Aorta (tissue), 5 donors: ENCODE measurements at regions not wholly inside any gene's neighbourhood (a gene's known extent, or its start where the extent isn't known, plus 50 kb on each side); places are given as distances from the start of the nearest gene placed in this dataset.

Experiments used
- ATAC-seq: fragments of 200-7000 bp; cut with Tn5 transposase; one replicate; pipeline ENCODE4 v1.9.1; 2022; ENCODE audit warnings: moderate library complexity; ENCODE audit not compliant: low FRiP score
- DNase-seq, 2 donors: peaks; one replicate each; pipeline ENCODE4 v3.0.0-alpha.2; 2020
- H3K27ac ChIP-seq, 2 donors: one replicate each; pipeline ENCODE4 v1.5.1; 2013; ENCODE audit warnings: low read length in 2 of 2, mild to moderate bottlenecking in 2 of 2, moderate library complexity in 2 of 2, control low read depth in 1 of 2, inconsistent platforms in 1 of 2, low read depth in 1 of 2
- H3K27me3 ChIP-seq, 2 donors: one replicate each; pipeline ENCODE4 v1.6.1; 2013; ENCODE audit warnings: control low read depth in 1 of 2, low read length in 1 of 2, mild to moderate bottlenecking in 1 of 2, moderate library complexity in 1 of 2; ENCODE audit not compliant: insufficient read depth in 2 of 2, control insufficient read depth in 1 of 2
- H3K36me3 ChIP-seq, 2 donors: one replicate each; pipeline ENCODE4 v1.6.1; 2013; ENCODE audit warnings: control low read depth in 1 of 2, low read length in 1 of 2, mild to moderate bottlenecking in 1 of 2; ENCODE audit not compliant: insufficient read depth in 2 of 2, control insufficient read depth in 1 of 2
- H3K4me1 ChIP-seq, 2 donors: one replicate each; pipeline ENCODE4 v1.6.1; 2013; ENCODE audit warnings: low read length in 2 of 2, control low read depth in 1 of 2, mild to moderate bottlenecking in 1 of 2, moderate library complexity in 1 of 2; ENCODE audit not compliant: insufficient read depth in 2 of 2, control insufficient read depth in 1 of 2
- H3K4me3 ChIP-seq, 2 donors: one replicate each; pipeline ENCODE4 v1.5.1; 2013; ENCODE audit warnings: low read length in 2 of 2, control low read depth in 1 of 2, mild to moderate bottlenecking in 1 of 2
- H3K9me3 ChIP-seq: one replicate; pipeline ENCODE4 v1.6.1; 2013; ENCODE audit warnings: mild to moderate bottlenecking, low read length; ENCODE audit not compliant: control insufficient read depth
- WGBS, 2 donors: extraction: QIAGEN DNeasy Blood & Tissue Kit; methylation state at CpG; one replicate each; pipeline ENCODE4 v1.1.7; 2013; 5-methylcytosine and 5-hydroxymethylcytosine counted together
- intact Hi-C, 2 donors: fragments of 100-400 bp; cut with DNase I; formaldehyde crosslinking; loops; one replicate each; pipeline versions ENCODE4 v1.14.2 to v1.15.0; 2022
- donor health status: healthy with polysubstance abuse.
- donor health status: Bipolar disorder and iron deficiency.
- donor health status: DM: no; HTN: no; CAD: no.
- donor health status: DM: no; HTN: no; CAD: no.
- donor health status: DM: yes; HTN: yes; CAD: no.

DNA sequence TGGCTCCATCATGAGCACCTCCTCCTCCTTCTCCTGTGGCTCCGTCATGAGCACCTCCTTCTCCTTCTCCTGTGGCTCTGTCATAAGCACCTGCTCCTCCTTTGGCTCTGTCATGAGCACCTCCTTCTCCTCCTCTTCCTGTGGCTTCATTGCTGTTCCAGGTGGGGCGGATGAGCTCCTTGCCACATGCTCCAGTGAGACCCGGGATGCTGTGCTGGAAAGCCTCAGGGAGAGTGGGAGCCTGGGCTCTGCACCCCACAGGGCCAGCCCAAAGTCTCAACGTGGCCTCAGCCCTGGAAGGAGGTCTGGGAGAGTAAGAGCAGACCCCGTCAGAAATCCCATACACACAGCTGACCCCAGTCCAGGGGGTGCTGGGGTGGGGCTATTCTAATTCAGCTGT, 380.7 kb downstream of the TCERG1L start:
- DNase-seq = no peak
- H3K4me1 ChIP-seq = no peaks in the 10 kb centered on the region
- no peak overlapping the region for H3K4me3 ChIP-seq
- H3K36me3 ChIP-seq = no peaks in the 10 kb centered on the region
- intact Hi-C loops = no loop called here
- no peak for ATAC-seq
- 70 to 73% methylated on average over 5 of the region's 5 CpGs for WGBS, 2 donors
- H3K27me3 ChIP-seq = no peaks in the 10 kb centered on the region
- no peaks in the 10 kb centered on the region for H3K9me3 ChIP-seq
- no peak overlapping the region for H3K27ac ChIP-seq

DNA sequence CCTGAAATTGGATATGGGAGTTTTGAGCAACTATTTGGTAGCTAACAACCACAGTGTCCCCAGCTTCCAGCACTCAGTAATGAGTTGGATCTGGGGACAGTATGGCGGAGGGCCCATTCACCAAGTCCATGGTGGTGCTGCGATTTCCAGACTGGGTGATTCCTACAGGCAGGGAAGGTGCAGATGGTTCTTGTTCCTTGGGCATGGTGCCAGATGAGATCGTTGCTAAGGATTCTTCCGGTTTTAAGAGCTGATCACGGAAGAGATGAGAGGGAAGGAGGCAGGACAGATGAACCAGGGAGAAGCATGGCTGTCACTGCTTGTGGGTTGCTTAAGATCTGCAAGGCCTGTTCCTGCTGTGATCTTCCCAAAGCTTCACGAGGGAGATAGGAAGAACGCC, 380.3 kb downstream of the TCERG1L start:
- Histone ChIP-seq H3K9me3 (no peaks in the 10 kb centered on the region), H3K4me1 (no peaks in the 10 kb centered on the region), H3K27ac (no peak overlapping the region), H3K27me3 (no peaks in the 10 kb centered on the region), H3K4me3 (no peak overlapping the region), H3K36me3 (no peaks in the 10 kb centered on the region)
- 76 to 78% methylated on average over 7 of the region's 7 CpGs for WGBS, 2 donors
- DNase-seq (no peak), ATAC-seq (no peak)
- intact Hi-C loops = no loop called here

DNA sequence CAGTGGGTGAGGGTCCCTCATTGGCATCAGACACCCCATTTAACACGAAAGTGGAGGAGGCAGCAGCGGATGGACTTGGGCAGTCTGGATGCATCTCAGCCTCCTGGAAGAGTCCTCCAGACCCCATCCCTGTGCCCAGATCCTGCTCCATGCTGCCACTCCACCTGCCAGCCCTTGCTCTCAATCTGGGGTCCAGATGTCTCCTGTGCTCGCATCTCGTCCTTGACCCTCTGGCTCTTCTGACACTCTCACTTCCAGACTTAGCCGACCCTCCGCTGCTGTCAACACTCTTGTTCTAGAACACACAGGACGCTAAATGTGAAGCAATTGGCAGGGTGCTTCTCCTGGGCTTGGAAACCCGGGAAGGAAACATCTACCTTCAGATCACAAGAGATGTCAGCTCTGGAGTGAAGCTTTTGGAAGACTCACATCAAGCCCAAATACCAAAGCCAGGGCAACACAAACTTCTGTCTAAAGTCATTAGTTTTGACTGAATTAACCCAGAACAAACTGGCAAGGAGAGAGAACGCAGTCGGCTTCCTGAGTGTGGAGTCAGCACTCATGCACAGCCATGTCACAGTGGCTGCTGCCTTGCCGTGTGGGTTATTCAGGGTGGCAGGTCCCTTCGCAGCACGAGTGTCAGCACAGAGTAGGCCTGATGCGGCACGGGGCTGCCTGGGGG, 379.1 kb downstream of the TCERG1L start:
- ATAC-seq = no peak

DNA sequence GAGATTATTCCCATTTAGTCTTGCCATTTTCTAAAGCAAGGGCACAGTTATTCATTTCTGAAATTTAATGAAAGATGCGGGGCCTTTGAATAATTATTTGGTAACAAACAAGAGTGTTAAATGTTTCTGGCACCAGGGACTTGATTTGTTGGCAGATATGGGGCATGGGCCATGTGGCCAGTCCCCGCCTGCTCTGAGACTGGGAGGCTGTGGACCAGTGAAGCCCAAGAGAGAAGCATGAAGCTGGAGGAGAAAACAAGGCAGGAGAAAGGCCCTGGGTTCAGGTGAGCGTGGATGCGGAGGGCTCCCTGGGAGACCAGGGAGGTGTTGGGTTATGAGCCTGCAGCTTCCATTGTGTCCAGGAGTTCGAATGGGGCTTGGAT, 378.5 kb downstream of the TCERG1L start:
- intact Hi-C loops = no loop called here
- no peak overlapping the region for H3K4me3 ChIP-seq
- no peaks in the 10 kb centered on the region for H3K36me3 ChIP-seq
- no peak for ATAC-seq
- H3K27ac ChIP-seq = no peak overlapping the region
- H3K27me3 ChIP-seq = no peaks in the 10 kb centered on the region
- DNase-seq = no peak
- H3K9me3 ChIP-seq = no peaks in the 10 kb centered on the region
- H3K4me1 ChIP-seq = no peaks in the 10 kb centered on the region
- 77 to 80% methylated on average over 5 of the region's 5 CpGs for WGBS, 2 donors

More for the DNA sequence above, 379.1 kb downstream of the TCERG1L start:
- no peak for DNase-seq
- Histone ChIP-seq H3K27me3 (no peaks in the 10 kb centered on the region), H3K27ac (no peak overlapping the region), H3K36me3 (no peaks in the 10 kb centered on the region), H3K4me3 (no peak overlapping the region), H3K9me3 (no peaks in the 10 kb centered on the region), H3K4me1 (no peaks in the 10 kb centered on the region)
- intact Hi-C loops = no loop called here
- WGBS, 2 donors = 73 to 76% methylated on average over 15 of the region's 15 CpGs

DNA sequence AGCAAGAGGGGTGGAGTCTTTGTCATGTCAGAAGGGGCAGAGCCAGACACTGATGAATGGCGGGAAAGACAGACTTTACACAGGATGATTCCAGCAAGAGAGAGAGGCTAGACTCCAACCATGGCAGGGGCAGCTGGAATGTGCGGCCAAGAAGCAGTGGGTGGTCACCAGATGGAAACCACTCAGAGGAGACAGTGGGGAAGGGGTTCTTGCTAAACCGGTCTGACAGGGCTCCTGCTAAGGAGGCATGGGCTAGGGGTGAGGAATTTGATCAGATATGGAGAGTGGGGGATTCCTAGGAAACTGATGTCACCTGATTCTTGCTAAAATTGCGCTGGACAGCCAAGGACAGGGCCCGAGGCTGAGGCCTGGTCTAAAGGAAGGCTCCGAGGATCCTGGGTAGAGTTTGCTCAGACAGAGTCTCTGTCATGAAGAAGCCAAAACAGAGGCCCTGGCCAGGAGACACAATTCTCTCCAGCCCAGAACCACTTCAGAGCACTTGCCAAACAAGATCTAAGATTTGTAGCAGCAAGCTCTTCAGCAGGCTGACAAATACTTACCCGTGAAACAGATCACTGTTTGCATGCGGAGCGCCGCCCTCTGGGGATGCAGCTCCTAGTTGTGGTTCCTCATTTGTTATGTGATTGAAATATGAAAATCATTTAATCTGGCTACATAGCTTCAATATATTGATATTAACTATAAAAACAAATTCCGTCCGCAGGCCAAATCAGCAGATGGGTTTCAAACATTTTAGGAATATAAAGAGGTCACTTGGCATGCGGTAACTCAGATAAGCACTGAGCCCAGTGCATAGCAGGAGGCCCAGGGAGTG, 377.0 kb downstream of the TCERG1L start:
- Histone ChIP-seq H3K36me3 (no peaks in the 10 kb centered on the region), H3K9me3 (no peaks in the 10 kb centered on the region), H3K4me1 (no peaks in the 10 kb centered on the region), H3K27me3 (no peaks in the 10 kb centered on the region), H3K27ac (no peak overlapping the region), H3K4me3 (no peak overlapping the region)
- 59 to 61% methylated on average over 13 of the region's 13 CpGs for WGBS, 2 donors
- intact Hi-C loops = no loop called here
- no peak for DNase-seq
- no peak for ATAC-seq

DNA sequence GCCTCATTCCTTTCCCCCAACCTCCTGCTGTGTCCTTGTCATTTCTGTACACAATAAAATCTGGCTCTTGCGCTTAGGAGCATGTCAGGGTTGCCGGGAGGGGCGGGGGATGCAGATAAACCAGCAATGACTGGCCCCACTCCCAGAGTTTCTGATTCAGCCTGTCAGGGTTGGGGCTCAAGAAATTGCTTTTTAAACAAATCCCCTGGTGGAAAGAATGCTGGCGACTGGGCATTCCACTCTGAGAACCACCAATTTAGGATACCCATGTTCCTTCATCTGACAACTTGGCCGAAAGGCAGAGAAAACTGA, 376.4 kb downstream of the TCERG1L start:
- Histone ChIP-seq H3K36me3 (no peaks in the 10 kb centered on the region), H3K4me1 (no peaks in the 10 kb centered on the region), H3K9me3 (no peaks in the 10 kb centered on the region), H3K27me3 (no peaks in the 10 kb centered on the region), H3K4me3 (no peak overlapping the region), H3K27ac (no peak overlapping the region)
- DNase-seq = no peak
- 13 to 14% methylated on average over 5 of the region's 5 CpGs for WGBS, 2 donors
- intact Hi-C loops = no loop called here
- no peak for ATAC-seq

DNA sequence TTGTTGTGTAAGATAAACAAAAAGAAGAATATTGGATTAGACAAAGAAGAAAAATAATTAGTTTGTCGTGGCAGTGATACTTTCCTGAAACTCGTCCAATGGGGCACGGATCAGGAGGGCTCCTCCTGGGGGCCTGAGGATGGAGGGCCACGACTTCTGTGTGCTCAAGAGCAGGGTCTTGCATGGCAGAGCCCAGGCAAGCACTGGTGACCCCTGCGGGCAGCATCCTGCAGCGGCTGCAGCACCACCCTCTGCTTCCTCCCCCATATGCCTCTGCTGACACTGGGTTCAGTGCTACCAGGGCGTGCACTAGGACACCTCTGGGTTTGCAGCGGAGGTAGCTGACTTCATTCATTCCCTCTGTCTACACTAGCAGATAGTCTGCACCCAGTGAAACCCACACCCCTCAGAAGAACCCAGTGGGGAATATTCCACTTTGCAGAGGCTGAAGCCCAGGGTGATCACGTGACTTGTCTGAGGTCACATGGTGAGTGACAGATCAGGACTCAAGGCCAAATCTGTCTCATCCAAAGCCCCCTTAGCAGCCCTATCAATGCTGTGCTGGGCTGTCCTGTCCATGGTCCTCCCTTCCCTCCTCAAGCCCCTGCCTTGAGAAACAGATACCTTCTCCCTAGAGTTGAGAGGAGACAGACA, 375.5 kb downstream of the TCERG1L start:
- WGBS, 2 donors = 65 to 72% methylated on average over 9 of the region's 9 CpGs
- H3K27me3 ChIP-seq = no peaks in the 10 kb centered on the region
- DNase-seq = no peak
- H3K36me3 ChIP-seq = no peaks in the 10 kb centered on the region
- H3K4me1 ChIP-seq = no peaks in the 10 kb centered on the region
- no peak for ATAC-seq
- no peak overlapping the region for H3K27ac ChIP-seq
- no peaks in the 10 kb centered on the region for H3K9me3 ChIP-seq
- H3K4me3 ChIP-seq = no peak overlapping the region
- intact Hi-C loops = no loop called here

DNA sequence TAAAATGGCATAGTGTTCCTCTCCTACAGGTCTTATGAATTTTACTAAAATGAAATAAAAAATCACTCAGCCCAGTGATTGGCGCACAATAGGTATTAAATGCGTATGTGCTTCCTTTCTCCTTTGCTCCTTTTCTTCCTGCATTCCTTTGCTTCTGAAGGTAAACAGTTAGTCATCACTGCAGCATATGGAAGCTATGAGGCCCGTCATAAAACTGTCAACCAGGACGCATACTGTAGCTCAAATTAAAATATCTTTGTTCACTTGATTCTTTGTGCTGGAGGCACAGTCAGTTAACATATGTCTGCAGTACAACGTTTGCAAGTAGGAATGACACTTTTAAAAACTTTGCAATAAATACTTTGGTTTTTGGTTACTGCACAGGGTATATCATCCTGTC, 374.7 kb downstream of the TCERG1L start:
- no peaks in the 10 kb centered on the region for H3K27me3 ChIP-seq
- no peak for DNase-seq

DNA sequence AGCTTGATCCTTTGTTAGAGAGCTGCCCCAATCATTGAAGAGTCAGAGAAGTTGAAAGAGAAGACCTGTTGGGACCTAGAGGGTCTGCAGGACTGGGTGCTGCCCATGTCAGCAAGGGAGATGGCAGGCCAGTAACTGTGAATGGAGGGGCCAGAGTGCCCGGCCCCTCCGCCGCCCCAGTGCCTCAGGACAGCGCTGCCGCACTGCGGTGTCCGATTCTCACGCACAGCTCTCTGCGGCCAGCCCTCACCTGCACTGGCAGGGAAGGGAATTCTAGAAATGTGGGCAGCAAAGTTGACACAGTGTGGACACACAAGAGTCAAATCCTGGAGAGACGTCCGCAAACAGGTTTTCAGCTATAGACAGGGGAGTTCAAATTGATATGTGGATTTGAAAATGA, 373.5 kb downstream of the TCERG1L start:
- no peak for ATAC-seq
- no peak for DNase-seq
- H3K4me1 ChIP-seq = no peaks in the 10 kb centered on the region
- intact Hi-C loops = no loop called here
- no peak overlapping the region for H3K4me3 ChIP-seq
- H3K27me3 ChIP-seq = no peaks in the 10 kb centered on the region
- no peak overlapping the region for H3K27ac ChIP-seq
- no peaks in the 10 kb centered on the region for H3K36me3 ChIP-seq
- WGBS, 2 donors = 84 to 85% methylated on average over 11 of the region's 11 CpGs
- no peaks in the 10 kb centered on the region for H3K9me3 ChIP-seq

More for the DNA sequence above, 374.7 kb downstream of the TCERG1L start:
- Histone ChIP-seq H3K36me3 (no peaks in the 10 kb centered on the region), H3K4me3 (no peak overlapping the region), H3K9me3 (no peaks in the 10 kb centered on the region), H3K27ac (no peak overlapping the region), H3K4me1 (no peaks in the 10 kb centered on the region)
- 29 to 33% methylated on average over 5 of the region's 5 CpGs for WGBS, 2 donors
- intact Hi-C loops = no loop called here
- no peak for ATAC-seq
